ENCODE measurements at regions not wholly inside any gene's neighbourhood (a gene's known extent, or its start where the extent isn't known, plus 50 kb on each side); places are given as distances from the start of the nearest gene placed in this dataset.

GRCh38 chr12:86660488-86661147 is 404.4 kb upstream of the MGAT4C start:
- Histone ChIP-seq H2AFZ (replicated peaks) (no peak overlapping the region), H4K20me1 (ENCODE audit: low read depth) (no peaks in the 10 kb centered on the region), H3K27me3 (no peaks in the 10 kb centered on the region), H3K9ac (no peak overlapping the region), H3K36me3 (no peaks in the 10 kb centered on the region), H3K4me3 (no peak overlapping the region), H3K79me2 (ENCODE audit: low read depth) (no peaks in the 10 kb centered on the region), H3K4me1 (no peaks in the 10 kb centered on the region), H3K9me3 (ENCODE audit: low read depth) (no peaks in the 10 kb centered on the region), H3F3A (ENCODE audit: low read depth) (no peaks in the 10 kb centered on the region), H3K4me2 (no peak overlapping the region), H3K27ac (no peak overlapping the region)
- no peak for TF ChIP-seq EZH2phosphoT487 (IDR thresholded peaks at IDR 0.05)
- no peak for TF ChIP-seq EZH2 (IDR thresholded peaks at IDR 0.05)
- TF ChIP-seq CTCF (IDR thresholded peaks at IDR 0.05): no peak
- no peak overlapping the region for H3K4me3 Mint-ChIP-seq
- H3K27me3 Mint-ChIP-seq (ENCODE audit: insufficient read depth, low read depth): no peaks in the 10 kb centered on the region
- DNase-seq (ENCODE audit: low spot score): no peak
- H3K9me3 Mint-ChIP-seq: no peaks in the 10 kb centered on the region
- no peak overlapping the region for H3K27ac Mint-ChIP-seq
- no peaks in the 10 kb centered on the region for H3K36me3 Mint-ChIP-seq
- H3K4me1 Mint-ChIP-seq: peaks cover 4% of the 10 kb centered on the region

GRCh38 chr12:86659985-86660384 is 403.8 kb upstream of the MGAT4C start:
- no peak for DNase-seq (ENCODE audit: low spot score)
- H3K4me3 Mint-ChIP-seq: no peak overlapping the region
- no peak overlapping the region for H3K27ac Mint-ChIP-seq
- Histone ChIP-seq H3K9ac (no peak overlapping the region), H3K27ac (no peak overlapping the region), H2AFZ (replicated peaks) (no peak overlapping the region), H3K36me3 (no peaks in the 10 kb centered on the region), H3K27me3 (no peaks in the 10 kb centered on the region), H3K4me3 (no peak overlapping the region), H3K9me3 (ENCODE audit: low read depth) (no peaks in the 10 kb centered on the region), H3K79me2 (ENCODE audit: low read depth) (no peaks in the 10 kb centered on the region), H3F3A (ENCODE audit: low read depth) (no peaks in the 10 kb centered on the region), H3K4me2 (no peak overlapping the region), H4K20me1 (ENCODE audit: low read depth) (no peaks in the 10 kb centered on the region), H3K4me1 (no peaks in the 10 kb centered on the region)
- H3K36me3 Mint-ChIP-seq: no peaks in the 10 kb centered on the region
- H3K27me3 Mint-ChIP-seq (ENCODE audit: insufficient read depth, low read depth): peaks cover under 1% of the 10 kb centered on the region
- peaks cover 4% of the 10 kb centered on the region for H3K4me1 Mint-ChIP-seq
- no peak for TF ChIP-seq EZH2phosphoT487 (IDR thresholded peaks at IDR 0.05)
- no peak for TF ChIP-seq CTCF (IDR thresholded peaks at IDR 0.05)
- no peak for TF ChIP-seq EZH2 (IDR thresholded peaks at IDR 0.05)
- no peaks in the 10 kb centered on the region for H3K9me3 Mint-ChIP-seq

- no peak overlapping the region for H3K9ac ChIP-seq
- no peak overlapping the region for H3K27ac ChIP-seq
- no peaks in the 10 kb centered on the region for H4K20me1 ChIP-seq (ENCODE audit: low read depth)
- H3K27ac Mint-ChIP-seq: no peak overlapping the region
- H3K4me1 ChIP-seq: no peaks in the 10 kb centered on the region
- no peak for DNase-seq (ENCODE audit: low spot score)
- no peaks in the 10 kb centered on the region for H3F3A ChIP-seq (ENCODE audit: low read depth)
- no peaks in the 10 kb centered on the region for H3K9me3 Mint-ChIP-seq
- H3K4me1 Mint-ChIP-seq: no peaks in the 10 kb centered on the region
- no peaks in the 10 kb centered on the region for H3K9me3 ChIP-seq (ENCODE audit: low read depth)
- no peaks in the 10 kb centered on the region for H3K36me3 ChIP-seq
- no peak overlapping the region for H2AFZ ChIP-seq (replicated peaks)
- no peaks in the 10 kb centered on the region for H3K36me3 Mint-ChIP-seq
- no peaks in the 10 kb centered on the region for H3K79me2 ChIP-seq (ENCODE audit: low read depth)
- no peak overlapping the region for H3K4me3 Mint-ChIP-seq
- TF ChIP-seq EZH2 (IDR thresholded peaks at IDR 0.05) (no peak), EZH2phosphoT487 (IDR thresholded peaks at IDR 0.05) (no peak), CTCF (IDR thresholded peaks at IDR 0.05) (no peak)
- peaks cover 2% of the 10 kb centered on the region for H3K27me3 Mint-ChIP-seq (ENCODE audit: insufficient read depth, low read depth)
- H3K4me3 ChIP-seq: no peak overlapping the region
- no peak overlapping the region for H3K4me2 ChIP-seq
- H3K27me3 ChIP-seq: no peaks in the 10 kb centered on the region
Measured at GRCh38 chr12:86658303-86658702, 402.1 kb upstream of the MGAT4C start.
